Body of pancreas (tissue), 4 donors: ENCODE measurements at regions not wholly inside any gene's neighbourhood (a gene's known extent, or its start where the extent isn't known, plus 50 kb on each side); places are given as distances from the start of the nearest gene placed in this dataset.
"Not testable (repeated sequence)": the region's sequence is repeated elsewhere in the genome, so short reads cannot be mapped to it uniquely, and the experiment has no call there.

Source experiments
- ATAC-seq: fragments of 150-250 bp; one replicate; pipeline ENCODE4 v1.9.1; 2016
- DNase-seq, 4 donors: peaks; one replicate each; pipeline ENCODE4 v3.0.0-alpha.2; 2019
- H3K27ac ChIP-seq, 4 donors: fragments of 200-600 bp; sonication (generic); 1 replicate in 3 of 4; 2 replicates in 1 of 4; pipeline versions ENCODE4 v1.5.1 to v1.6.1; 2016 to 2019; ENCODE audit warnings: mild to moderate bottlenecking in 1 of 4, mixed read lengths in 1 of 4, moderate library complexity in 1 of 4
- H3K27me3 ChIP-seq, 2 donors: fragments of 200-600 bp; sonication (generic); one replicate each; pipeline ENCODE4 v1.6.0; 2016; ENCODE audit warnings: mild to moderate bottlenecking in 1 of 2
- H3K36me3 ChIP-seq, 2 donors: fragments of 200-600 bp; sonication (generic); replicated peaks in 1 of 2; 2 replicates each; pipeline ENCODE4 v1.5.1; 2016; ENCODE audit warnings: low read depth in 2 of 2; ENCODE audit not compliant: insufficient read depth in 1 of 2
- H3K4me1 ChIP-seq: fragments of 200-600 bp; sonication (generic); one replicate; pipeline ENCODE4 v1.6.0; 2016
- H3K4me3 ChIP-seq, 2 donors: fragments of 200-600 bp; sonication (generic); 1 replicate in 1 of 2; 2 replicates in 1 of 2; pipeline ENCODE4 v1.5.1; 2016 to 2019
- H3K9me3 ChIP-seq, 3 donors: fragments of 200-600 bp; sonication (generic); 1 replicate in 2 of 3; 2 replicates in 1 of 3; pipeline ENCODE4 v1.5.1; 2016
- CTCF ChIP-seq, 7 experiments: fragments of 450-650 bp in 4 of 7; fragments of 200-600 bp in 3 of 7; sonication (generic) in 3 of 7; IDR thresholded peaks; one replicate each; pipeline ENCODE4 v1.5.1; 2016 to 2019; ENCODE audit warnings: antibody characterized with exemption in 7 of 7
- POLR2A ChIP-seq, 3 donors: fragments of 450-650 bp; IDR thresholded peaks; one replicate each; pipeline ENCODE4 v1.6.1; 2016; ENCODE audit warnings: antibody characterized with exemption in 3 of 3, mild to moderate bottlenecking in 2 of 3
- WGBS, 2 donors: methylation state at CpG; one replicate each; pipeline ENCODE4 v1.1.5; 2017; 5-methylcytosine and 5-hydroxymethylcytosine counted together
- intact Hi-C: fragments of 100-400 bp; cut with DNase I; formaldehyde crosslinking; loops from one replicate; pipeline ENCODE4 v1.15.1; 2023

DNA sequence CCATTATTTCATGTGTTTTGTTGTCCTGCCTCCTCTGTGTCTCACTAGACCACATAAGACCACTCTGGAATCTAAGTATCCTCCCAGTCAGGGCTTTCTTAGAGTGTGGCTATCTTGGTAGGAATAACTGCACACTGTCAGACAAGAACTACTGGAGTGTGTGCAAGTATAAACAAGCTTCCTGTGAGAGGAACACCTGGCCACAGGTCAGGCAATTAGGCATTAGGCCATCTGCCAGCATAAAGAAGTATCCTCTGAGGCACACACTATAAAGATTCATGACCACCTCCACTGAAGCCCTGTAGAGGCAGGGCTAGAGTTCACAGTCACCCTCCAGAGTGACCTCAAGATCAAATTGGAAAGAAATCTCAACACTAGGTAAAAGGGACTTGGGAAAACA lies 507.0 kb upstream of the PABPC4L start:
- no peaks in the 10 kb centered on the region for H3K4me1 ChIP-seq
- no peaks in the 10 kb centered on the region for H3K27me3 ChIP-seq
- no peak overlapping the region for H3K27ac ChIP-seq
- H3K36me3 ChIP-seq = no peaks in the 10 kb centered on the region
- DNase-seq (no peak), ATAC-seq (no peak)
- intact Hi-C loops = no loop called here
- TF ChIP-seq POLR2A (IDR thresholded peaks at IDR 0.05) = no peak
- H3K9me3 ChIP-seq = no peaks in the 10 kb centered on the region
- no peak overlapping the region for H3K4me3 ChIP-seq

DNA sequence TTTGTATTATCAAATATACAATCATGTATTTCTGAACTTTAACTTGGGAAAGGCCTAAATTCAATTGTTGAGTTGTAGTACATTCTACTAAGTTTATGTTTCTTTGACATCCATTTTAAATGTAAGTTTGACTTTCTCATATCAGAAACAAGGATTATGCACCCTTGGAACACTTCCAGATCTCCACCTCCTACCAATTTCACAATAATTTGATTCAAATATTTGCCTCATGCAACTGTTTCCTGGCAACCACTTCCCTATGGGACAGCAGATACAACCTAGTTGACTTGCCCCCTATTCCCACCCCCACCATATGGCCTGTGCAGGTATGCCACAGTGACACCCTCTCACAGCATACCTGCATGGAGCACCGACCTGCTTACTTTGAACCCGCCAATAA lies 506.4 kb upstream of the PABPC4L start:
- no peaks in the 10 kb centered on the region for H3K9me3 ChIP-seq
- DNase-seq = no peak
- intact Hi-C loops = no loop called here
- H3K4me1 ChIP-seq = no peaks in the 10 kb centered on the region
- H3K4me3 ChIP-seq = no peak overlapping the region
- no peaks in the 10 kb centered on the region for H3K27me3 ChIP-seq
- 89 to 96% methylated on average over 2 of the region's 2 CpGs for WGBS, 2 donors
- no peaks in the 10 kb centered on the region for H3K36me3 ChIP-seq
- H3K27ac ChIP-seq = no peak overlapping the region
- TF ChIP-seq POLR2A (IDR thresholded peaks at IDR 0.05) = no peak
- no peak for TF ChIP-seq CTCF (IDR thresholded peaks at IDR 0.05)
- no peak for ATAC-seq

DNA sequence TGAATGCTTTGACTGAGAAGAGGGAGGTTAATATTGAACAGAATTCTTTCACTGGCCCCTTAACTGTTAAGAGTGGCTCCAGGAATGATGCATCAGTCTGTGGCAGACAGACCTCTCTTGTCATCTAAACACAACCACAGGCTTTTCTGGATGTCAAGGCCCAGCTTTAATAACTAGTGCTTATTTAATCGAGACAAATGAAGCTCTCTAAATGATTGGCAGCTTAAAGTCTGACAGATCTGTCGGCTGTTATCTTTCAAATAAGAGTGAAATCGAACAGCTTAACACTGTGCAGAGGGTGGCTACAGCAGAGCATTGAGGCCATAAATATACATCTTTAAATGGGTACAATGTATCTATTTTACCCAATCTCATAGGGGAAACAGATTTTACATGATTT lies 500.8 kb upstream of the PABPC4L start:
- WGBS, 2 donors = 35 to 48% methylated on average over 3 of the region's 3 CpGs
- DNase-seq (no peak), ATAC-seq (no peak)
- Histone ChIP-seq H3K36me3 (no peaks in the 10 kb centered on the region), H3K27me3 (no peaks in the 10 kb centered on the region), H3K9me3 (no peaks in the 10 kb centered on the region), H3K27ac (no peak overlapping the region), H3K4me3 (no peak overlapping the region), H3K4me1 (no peaks in the 10 kb centered on the region)
- intact Hi-C loops = no loop called here
- no peak for TF ChIP-seq CTCF (IDR thresholded peaks at IDR 0.05)
- TF ChIP-seq POLR2A (IDR thresholded peaks at IDR 0.05) = no peak

GRCh38 chr4:134700251-134700650 lies 498.7 kb upstream of the PABPC4L start:
- no peak for DNase-seq
- Histone ChIP-seq H3K4me1 (no peaks in the 10 kb centered on the region), H3K9me3 (no peaks in the 10 kb centered on the region), H3K4me3 (no peak overlapping the region), H3K36me3 (no peaks in the 10 kb centered on the region), H3K27ac (no peak overlapping the region), H3K27me3 (no peaks in the 10 kb centered on the region)
- intact Hi-C loops = no loop called here
- TF ChIP-seq CTCF (IDR thresholded peaks at IDR 0.05) = no peak
- no peak for TF ChIP-seq POLR2A (IDR thresholded peaks at IDR 0.05)
- 64 to 67% methylated on average over 4 of the region's 4 CpGs for WGBS, 2 donors
- no peak for ATAC-seq

GRCh38 chr4:134698831-134699230 lies 497.2 kb upstream of the PABPC4L start:
- H3K9me3 ChIP-seq, H3K36me3 ChIP-seq, H3K4me3 ChIP-seq, H3K27me3 ChIP-seq, H3K4me1 ChIP-seq, DNase-seq, H3K27ac ChIP-seq, intact Hi-C loops, ATAC-seq: not testable (repeated sequence)
- WGBS, 2 donors = 68 to 75% methylated on average over 4 of the region's 4 CpGs

DNA sequence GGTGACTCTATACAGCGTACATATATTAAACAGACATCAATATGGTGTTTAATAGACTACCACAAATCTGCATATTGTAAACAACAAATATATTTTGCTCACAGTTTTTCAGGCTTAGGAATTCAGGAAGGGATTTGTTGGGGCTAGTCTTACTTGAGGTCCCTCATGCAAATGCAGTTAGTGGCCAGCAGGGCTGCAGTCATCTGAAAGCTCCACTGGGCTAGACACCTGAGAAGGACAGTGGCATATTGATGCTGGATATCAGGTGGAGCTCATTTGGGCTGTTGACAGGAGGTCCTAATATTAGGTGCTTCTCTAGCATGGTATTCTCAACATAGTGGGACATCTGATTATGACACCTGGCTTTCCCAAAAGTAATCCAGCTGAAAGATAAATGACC lies 493.8 kb upstream of the PABPC4L start:
- H3K36me3 ChIP-seq = no peaks in the 10 kb centered on the region
- ATAC-seq = no peak
- H3K27ac ChIP-seq = no peak overlapping the region
- no peaks in the 10 kb centered on the region for H3K27me3 ChIP-seq
- 53 to 94% methylated on average over 1 of the region's 1 CpG for WGBS, 2 donors
- intact Hi-C loops = no loop called here
- no peaks in the 10 kb centered on the region for H3K4me1 ChIP-seq
- no peak for DNase-seq
- no peaks in the 10 kb centered on the region for H3K9me3 ChIP-seq
- H3K4me3 ChIP-seq = no peak overlapping the region
- no peak for TF ChIP-seq CTCF (IDR thresholded peaks at IDR 0.05)
- no peak for TF ChIP-seq POLR2A (IDR thresholded peaks at IDR 0.05)
